Gastroesophageal sphincter (tissue), 3 donors: ENCODE measurements at regions not wholly inside any gene's neighbourhood (a gene's known extent, or its start where the extent isn't known, plus 50 kb on each side); places are given as distances from the start of the nearest gene placed in this dataset.

Source experiments
- EP300 ChIP-seq: sonication (generic); formaldehyde crosslinking; IDR thresholded peaks from one replicate; pipeline ENCODE4 v1.6.1; 2017; ENCODE audit warnings: antibody characterized with exemption, mild to moderate bottlenecking
- POLR2A ChIP-seq, 2 donors: fragments of 450-650 bp; IDR thresholded peaks; one replicate each; pipeline ENCODE4 v1.6.1; 2017; ENCODE audit warnings: antibody characterized with exemption in 2 of 2, mild to moderate bottlenecking in 2 of 2, moderate library complexity in 1 of 2
- POLR2AphosphoS5 ChIP-seq: sonication (generic); formaldehyde crosslinking; IDR thresholded peaks from one replicate; pipeline ENCODE4 v1.6.1; 2017; ENCODE audit warnings: antibody characterized with exemption
- TF ChIP-seq, protein P1 (sequence below), 4 experiments: fragments of 200-600 bp in 2 of 4; fragments of 450-650 bp in 2 of 4; sonication (generic) in 1 of 4; IDR thresholded peaks; one replicate each; pipeline ENCODE4 v1.5.1; 2017 to 2019; ENCODE audit warnings: antibody characterized with exemption in 4 of 4, mild to moderate bottlenecking in 2 of 4, moderate library complexity in 2 of 4

DNA sequence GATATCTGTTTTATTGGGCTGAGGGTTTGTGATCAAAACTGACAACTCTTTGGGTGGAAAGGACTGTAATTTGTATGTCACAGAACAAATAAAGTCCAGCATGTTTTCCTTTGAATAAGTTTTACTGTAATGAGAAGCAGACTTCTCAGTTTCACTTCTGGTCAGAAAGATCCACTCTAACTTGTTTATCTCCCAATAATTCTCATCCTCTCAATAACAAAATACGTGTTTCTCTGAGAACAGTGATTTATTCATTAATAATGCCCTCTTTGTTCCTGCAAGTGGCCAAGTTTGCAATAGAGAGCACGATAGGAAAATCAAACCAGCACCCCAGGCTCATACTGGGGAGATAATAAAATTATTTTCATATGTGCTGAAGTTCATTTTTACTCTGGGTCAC lies 190.6 kb downstream of the CNTN3 start:
- TF ChIP-seq, protein P1, sequence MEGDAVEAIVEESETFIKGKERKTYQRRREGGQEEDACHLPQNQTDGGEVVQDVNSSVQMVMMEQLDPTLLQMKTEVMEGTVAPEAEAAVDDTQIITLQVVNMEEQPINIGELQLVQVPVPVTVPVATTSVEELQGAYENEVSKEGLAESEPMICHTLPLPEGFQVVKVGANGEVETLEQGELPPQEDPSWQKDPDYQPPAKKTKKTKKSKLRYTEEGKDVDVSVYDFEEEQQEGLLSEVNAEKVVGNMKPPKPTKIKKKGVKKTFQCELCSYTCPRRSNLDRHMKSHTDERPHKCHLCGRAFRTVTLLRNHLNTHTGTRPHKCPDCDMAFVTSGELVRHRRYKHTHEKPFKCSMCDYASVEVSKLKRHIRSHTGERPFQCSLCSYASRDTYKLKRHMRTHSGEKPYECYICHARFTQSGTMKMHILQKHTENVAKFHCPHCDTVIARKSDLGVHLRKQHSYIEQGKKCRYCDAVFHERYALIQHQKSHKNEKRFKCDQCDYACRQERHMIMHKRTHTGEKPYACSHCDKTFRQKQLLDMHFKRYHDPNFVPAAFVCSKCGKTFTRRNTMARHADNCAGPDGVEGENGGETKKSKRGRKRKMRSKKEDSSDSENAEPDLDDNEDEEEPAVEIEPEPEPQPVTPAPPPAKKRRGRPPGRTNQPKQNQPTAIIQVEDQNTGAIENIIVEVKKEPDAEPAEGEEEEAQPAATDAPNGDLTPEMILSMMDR (IDR thresholded peaks at IDR 0.05): no peak
- TF ChIP-seq POLR2AphosphoS5: no peak
- TF ChIP-seq POLR2A (IDR thresholded peaks at IDR 0.05): no peak
- TF ChIP-seq EP300: no peak
